ENCODE measurements at regions not wholly inside any gene's neighbourhood (a gene's known extent, or its start where the extent isn't known, plus 50 kb on each side); places are given as distances from the start of the nearest gene placed in this dataset.

- TF ChIP-seq CTCF (optimal IDR thresholded peaks at IDR 0.05 in 1 of 3, IDR thresholded peaks at IDR 0.05 in 1 of 3, conservative IDR thresholded peaks at IDR 0.05 in 1 of 3; ENCODE audit: extremely low read depth in 1 of 3, insufficient read depth in 2 of 3, low read length in 3 of 3) (no peak), EZH2 (IDR thresholded peaks at IDR 0.05; ENCODE audit: low read length) (no peak)
Observed at GRCh38 chr10:55943403-55943802, 417.7 kb downstream of the ZWINT start.
